Kidney epithelial cell (primary cell): ENCODE measurements at regions not wholly inside any gene's neighbourhood (a gene's known extent, or its start where the extent isn't known, plus 50 kb on each side); places are given as distances from the start of the nearest gene placed in this dataset.

Experiments
- DNase-seq: peaks from one replicate; pipeline ENCODE4 v3.0.0-alpha.2; 2010; ENCODE audit warnings: low read depth
- H3K27me3 ChIP-seq: 2 replicates; pipeline ENCODE4 v1.6.0; 2011; ENCODE audit warnings: low read length; ENCODE audit not compliant: control insufficient read depth, insufficient read depth
- H3K36me3 ChIP-seq: 2 replicates; pipeline ENCODE4 v1.5.1; 2011; ENCODE audit warnings: low read length; ENCODE audit not compliant: control insufficient read depth, insufficient read depth
- H3K4me3 ChIP-seq: 2 replicates; pipeline ENCODE4 v1.5.1; 2011; ENCODE audit warnings: low read depth, mild to moderate bottlenecking, control low read depth, low read length
- CTCF ChIP-seq: IDR thresholded peaks from 2 replicates; pipeline ENCODE4 v1.5.1; 2011; ENCODE audit warnings: mild to moderate bottlenecking, moderate library complexity, low read length, control low read depth, inconsistent platforms; ENCODE audit not compliant: insufficient read depth, poor library complexity, severe bottlenecking

GRCh38 chr3:76552653-76553052 lies 487.2 kb upstream of the ROBO2 start:
- no peak for TF ChIP-seq CTCF
- H3K4me3 ChIP-seq, result no peak overlapping the region
- H3K36me3 ChIP-seq, result no peaks in the 10 kb centered on the region
- no peak for DNase-seq
- H3K27me3 ChIP-seq, result no peaks in the 10 kb centered on the region

DNA sequence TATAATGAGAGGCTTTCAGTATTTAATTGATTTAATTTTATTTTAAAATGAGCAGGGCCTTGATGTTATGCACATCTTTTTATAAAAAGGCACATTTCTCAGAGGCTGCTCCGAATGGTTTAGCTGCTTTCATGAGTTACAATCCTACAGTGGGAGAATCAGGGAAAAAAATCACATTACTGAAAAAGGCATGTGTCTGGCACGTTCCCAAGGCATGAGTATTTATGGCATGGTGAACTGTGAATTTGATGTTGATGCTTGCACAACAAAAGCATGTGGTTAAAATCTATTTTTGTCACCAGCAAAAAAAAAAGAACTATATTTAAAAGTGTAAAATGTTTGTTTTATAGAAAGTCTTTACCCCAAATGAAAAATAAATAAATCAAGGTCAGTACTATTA lies 485.2 kb upstream of the ROBO2 start:
- TF ChIP-seq CTCF, result no peak
- Histone ChIP-seq H3K36me3 (no peaks in the 10 kb centered on the region), H3K4me3 (no peak overlapping the region), H3K27me3 (no peaks in the 10 kb centered on the region)
- no peak for DNase-seq

- no peak for TF ChIP-seq CTCF
- DNase-seq, result no peak
- H3K36me3 ChIP-seq, result no peaks in the 10 kb centered on the region
Observed at GRCh38 chr3:76561494-76562236, 478.2 kb upstream of the ROBO2 start.

GRCh38 chr3:76565496-76566210 lies 474.2 kb upstream of the ROBO2 start:
- Histone ChIP-seq H3K4me3 (no peak overlapping the region), H3K36me3 (no peaks in the 10 kb centered on the region), H3K27me3 (no peaks in the 10 kb centered on the region)
- no peak for DNase-seq
- TF ChIP-seq CTCF, result no peak

More at GRCh38 chr3:76561494-76562236, 478.2 kb upstream of the ROBO2 start:
- Histone ChIP-seq H3K4me3 (no peak overlapping the region), H3K27me3 (no peaks in the 10 kb centered on the region)

DNA sequence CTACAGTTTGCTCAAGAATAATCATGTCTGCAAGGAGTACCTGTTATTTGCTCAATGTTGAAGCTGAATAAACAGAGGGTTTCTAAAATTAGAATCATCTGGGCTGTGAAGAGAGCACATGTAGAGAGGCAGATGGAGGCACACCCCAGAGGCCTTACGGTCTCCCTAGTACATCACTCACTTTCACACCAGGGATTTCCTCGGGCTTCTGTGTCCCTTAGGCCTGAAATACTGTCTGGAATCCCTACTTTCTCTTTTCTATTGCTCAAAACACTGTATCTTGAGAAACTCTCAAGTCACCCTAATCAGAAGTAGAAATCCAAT lies 473.7 kb upstream of the ROBO2 start:
- no peaks in the 10 kb centered on the region for H3K27me3 ChIP-seq
- TF ChIP-seq CTCF, result no peak
- H3K36me3 ChIP-seq, result no peaks in the 10 kb centered on the region
- no peak for DNase-seq
- no peak overlapping the region for H3K4me3 ChIP-seq
